Endothelial cell of umbilical vein (primary cell): ENCODE measurements at regions not wholly inside any gene's neighbourhood (a gene's known extent, or its start where the extent isn't known, plus 50 kb on each side); places are given as distances from the start of the nearest gene placed in this dataset.

Experiments
- BruUV-seq: library from RNA; stranded (reverse); fragments of 400-500 nt; replicated peaks from 2 replicates; lab custom pipeline; 2021; lab: Mats Ljungman, UMichigan
- CTCF ChIA-PET: fragments of 300-600, 350-600 bp; sonication (Branson Sonifier 250); formaldehyde crosslinking; loops from one replicate; lab custom pipeline; 2021; ENCODE audit warnings: antibody characterized with exemption, inconsistent platforms; lab: Charles Lee
- POLR2A ChIA-PET: fragments of 300-600, 350-600 bp; sonication (Branson Sonifier 250); formaldehyde crosslinking; loops from one replicate; lab custom pipeline; 2021; ENCODE audit warnings: antibody characterized with exemption, inconsistent platforms; lab: Charles Lee
- DNase-seq: peaks from one replicate; pipeline ENCODE4 v3.0.0-alpha.2; 2011; ENCODE audit warnings: low read depth, low spot score
- FAIRE-seq: peaks from 2 replicates; lab custom pipeline; 2011; peaks lifted over from hg19 to GRCh38; lab: Jason Lieb, UNC
- H2AFZ ChIP-seq: 2 replicates; pipeline ENCODE4 v1.6.0; 2012; ENCODE audit warnings: low read depth, low read length, control low read depth, inconsistent platforms
- H3K27ac ChIP-seq: 2 replicates; pipeline ENCODE4 v1.5.1; 2011; ENCODE audit warnings: low read depth, mild to moderate bottlenecking, control low read depth, low read length, moderate library complexity; ENCODE audit not compliant: insufficient read depth
- H3K27me3 ChIP-seq, 2 experiments: 2 replicates each; pipeline versions ENCODE4 v1.6.0 to v1.6.1; 2011; ENCODE audit warnings: low read length in 2 of 2, mixed read lengths in 1 of 2; ENCODE audit not compliant: control insufficient read depth in 2 of 2, insufficient read depth in 2 of 2
- H3K36me3 ChIP-seq, 2 experiments: 2 replicates in 1 of 2; 3 replicates in 1 of 2; pipeline ENCODE4 v1.5.1; 2011; ENCODE audit warnings: low read length in 2 of 2, mild to moderate bottlenecking in 1 of 2, moderate library complexity in 1 of 2; ENCODE audit not compliant: control insufficient read depth in 2 of 2, insufficient read depth in 2 of 2; ENCODE audit errors: extremely low read depth in 1 of 2
- H3K4me1 ChIP-seq: 3 replicates; pipeline ENCODE4 v1.5.1; 2011; ENCODE audit warnings: mild to moderate bottlenecking, low read length; ENCODE audit not compliant: control insufficient read depth, insufficient read depth; ENCODE audit errors: extremely low read depth
- H3K4me2 ChIP-seq: 2 replicates; pipeline ENCODE4 v1.6.1; 2011; ENCODE audit warnings: low read length, control low read depth, mixed read lengths; ENCODE audit not compliant: insufficient read depth
- H3K4me3 ChIP-seq, 3 experiments: fragments of 200-600 bp in 1 of 3; sonication (generic), shearing (Covaris generic) in 1 of 3; replicated peaks in 1 of 3; 2 replicates each; pipeline ENCODE4 v1.5.1; 2011 to 2016; ENCODE audit warnings: control low read depth in 3 of 3, low read length in 3 of 3, mild to moderate bottlenecking in 2 of 3, inconsistent platforms in 1 of 3, low read depth in 1 of 3, moderate library complexity in 1 of 3; ENCODE audit not compliant: insufficient read depth in 1 of 3
- H3K79me2 ChIP-seq: 2 replicates; pipeline ENCODE4 v1.6.0; 2012; ENCODE audit warnings: low read length, inconsistent platforms; ENCODE audit not compliant: control insufficient read depth, insufficient read depth
- H3K9ac ChIP-seq: replicated peaks from 2 replicates; pipeline ENCODE3; 2011; ENCODE audit warnings: low read length, control low read depth; ENCODE audit not compliant: insufficient read depth; ENCODE audit errors: extremely low read depth
- H3K9me1 ChIP-seq: replicated peaks from 3 replicates; pipeline ENCODE4 v1.6.0; 2011; ENCODE audit warnings: mild to moderate bottlenecking, low read length; ENCODE audit not compliant: control insufficient read depth, insufficient read depth; ENCODE audit errors: extremely low read depth
- H3K9me3 ChIP-seq: replicated peaks from 2 replicates; pipeline ENCODE4 v1.5.1; 2012; ENCODE audit warnings: low read length, inconsistent platforms; ENCODE audit not compliant: control insufficient read depth, insufficient read depth
- H4K20me1 ChIP-seq: replicated peaks from 2 replicates; pipeline ENCODE3; 2011; ENCODE audit warnings: mild to moderate bottlenecking, low read length; ENCODE audit not compliant: control insufficient read depth, insufficient read depth; ENCODE audit errors: extremely low read depth
- EZH2 ChIP-seq: IDR thresholded peaks from 2 replicates; pipeline ENCODE4 v1.6.1; 2012; ENCODE audit warnings: borderline replicate concordance, low read depth, mild to moderate bottlenecking, moderate library complexity, low read length, inconsistent platforms; ENCODE audit not compliant: severe bottlenecking
- FOS ChIP-seq: IDR thresholded peaks from 2 replicates; pipeline ENCODE4 v1.6.1; 2011; ENCODE audit warnings: mild to moderate bottlenecking, low read length, moderate library complexity, borderline replicate concordance; ENCODE audit not compliant: insufficient read depth
- GATA2 ChIP-seq: IDR thresholded peaks from 2 replicates; pipeline ENCODE4 v1.7.0; 2011; ENCODE audit warnings: low read depth, mild to moderate bottlenecking, moderate library complexity, mixed read lengths, low read length; ENCODE audit not compliant: insufficient read length, insufficient read depth
- JUN ChIP-seq: IDR thresholded peaks from 2 replicates; pipeline ENCODE4 v1.6.1; 2011; ENCODE audit warnings: borderline replicate concordance, low read depth; ENCODE audit not compliant: insufficient read length, insufficient read depth
- MYC ChIP-seq: IDR thresholded peaks from one replicate; pipeline ENCODE4 v1.6.1; 2011; ENCODE audit warnings: mild to moderate bottlenecking, low read depth, low read length
- POLR2A ChIP-seq: IDR thresholded peaks from 2 replicates; pipeline ENCODE4 v1.6.1; 2012; ENCODE audit warnings: low read depth, mild to moderate bottlenecking, control low read depth, low read length
- POLR2AphosphoS5 ChIP-seq: IDR thresholded peaks from 2 replicates; pipeline ENCODE4 v1.6.1; 2012; ENCODE audit warnings: low read depth, mild to moderate bottlenecking, control low read depth, low read length, moderate library complexity; ENCODE audit not compliant: insufficient read depth
- dilution Hi-C: fragments of 300-500 bp; cut with MboI; formaldehyde crosslinking; loops from one replicate; pipeline ENCODE4 v1.15.0; 2019; ENCODE audit warnings: low sequenced_read_pairs; ENCODE audit not compliant: extremely low pct_ligation_motif_present
- intact Hi-C: fragments of 100-400 bp; cut with micrococcal nuclease; formaldehyde crosslinking; loops from one replicate; pipeline ENCODE4 v1.10.0; 2022
- TF ChIP-seq, protein P1 (sequence below): IDR thresholded peaks from 2 replicates; pipeline ENCODE4 v1.6.1; 2011; ENCODE audit not compliant: insufficient read depth, insufficient read length
- TF ChIP-seq, protein P2 (sequence below), 2 donors: IDR thresholded peaks; 1 replicate in 1 of 2; 2 replicates in 1 of 2; pipeline ENCODE4 v1.5.1; 2011; ENCODE audit warnings: low read length in 2 of 2, mild to moderate bottlenecking in 2 of 2, moderate library complexity in 2 of 2, control low read depth in 1 of 2, inconsistent platforms in 1 of 2, low read depth in 1 of 2; ENCODE audit not compliant: insufficient read depth in 1 of 2; ENCODE audit errors: extremely low read depth in 1 of 2

DNA sequence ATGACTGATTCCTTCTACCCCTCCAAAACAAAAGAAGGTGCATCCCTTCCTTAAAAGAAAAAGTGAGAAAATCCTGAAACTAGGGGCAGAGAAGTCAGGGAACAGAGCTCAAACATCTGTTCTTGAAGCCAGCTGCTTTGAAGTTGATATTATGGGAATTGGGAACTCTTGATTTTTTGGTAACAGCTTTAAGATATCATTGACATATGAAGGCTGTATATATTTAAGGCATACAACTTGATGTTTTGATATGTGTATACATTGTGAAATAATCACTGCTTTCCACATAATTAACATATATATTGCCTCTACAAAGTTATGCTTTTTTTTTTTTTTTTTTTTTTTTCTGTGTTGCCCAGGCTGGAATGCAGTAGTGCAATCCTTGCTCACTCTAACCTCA lies 117.1 kb downstream of the AKAP11 start:
- Histone ChIP-seq H3K9me3 (no peaks in the 10 kb centered on the region), H3K79me2 (no peaks in the 10 kb centered on the region), H3K36me3 (no peaks in the 10 kb centered on the region), H4K20me1 (no peaks in the 10 kb centered on the region), H3K4me2 (no peak overlapping the region), H2AFZ (no peak overlapping the region), H3K9me1 (no peaks in the 10 kb centered on the region), H3K27me3 (peaks cover 5 to 6% of the 10 kb centered on the region in 2 experiments), H3K4me1 (no peaks in the 10 kb centered on the region), H3K27ac (no peak overlapping the region), H3K4me3 (no peak overlapping the region), H3K9ac (no peak overlapping the region)
- no TSS peak for BruUV-seq
- intact Hi-C loops (no loop called here), dilution Hi-C loops (no loop called here)
- ChIA-PET CTCF (interaction anchor here (0.7 to 0.8 kb wide), 2 partner anchors 11 to 29 kb away, joined by 3 to 5 read pairs; no protein-coding TSS in a partner anchor), POLR2A (no interaction called here)
- TF ChIP-seq, protein P1, sequence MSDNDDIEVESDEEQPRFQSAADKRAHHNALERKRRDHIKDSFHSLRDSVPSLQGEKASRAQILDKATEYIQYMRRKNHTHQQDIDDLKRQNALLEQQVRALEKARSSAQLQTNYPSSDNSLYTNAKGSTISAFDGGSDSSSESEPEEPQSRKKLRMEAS: no peak
- TF ChIP-seq EZH2: no peak
- no peak for TF ChIP-seq POLR2A
- no peak for TF ChIP-seq MYC
- TF ChIP-seq FOS: no peak
- TF ChIP-seq GATA2: no peak
- no peak for TF ChIP-seq JUN
- TF ChIP-seq POLR2AphosphoS5: no peak
- TF ChIP-seq, protein P2, sequence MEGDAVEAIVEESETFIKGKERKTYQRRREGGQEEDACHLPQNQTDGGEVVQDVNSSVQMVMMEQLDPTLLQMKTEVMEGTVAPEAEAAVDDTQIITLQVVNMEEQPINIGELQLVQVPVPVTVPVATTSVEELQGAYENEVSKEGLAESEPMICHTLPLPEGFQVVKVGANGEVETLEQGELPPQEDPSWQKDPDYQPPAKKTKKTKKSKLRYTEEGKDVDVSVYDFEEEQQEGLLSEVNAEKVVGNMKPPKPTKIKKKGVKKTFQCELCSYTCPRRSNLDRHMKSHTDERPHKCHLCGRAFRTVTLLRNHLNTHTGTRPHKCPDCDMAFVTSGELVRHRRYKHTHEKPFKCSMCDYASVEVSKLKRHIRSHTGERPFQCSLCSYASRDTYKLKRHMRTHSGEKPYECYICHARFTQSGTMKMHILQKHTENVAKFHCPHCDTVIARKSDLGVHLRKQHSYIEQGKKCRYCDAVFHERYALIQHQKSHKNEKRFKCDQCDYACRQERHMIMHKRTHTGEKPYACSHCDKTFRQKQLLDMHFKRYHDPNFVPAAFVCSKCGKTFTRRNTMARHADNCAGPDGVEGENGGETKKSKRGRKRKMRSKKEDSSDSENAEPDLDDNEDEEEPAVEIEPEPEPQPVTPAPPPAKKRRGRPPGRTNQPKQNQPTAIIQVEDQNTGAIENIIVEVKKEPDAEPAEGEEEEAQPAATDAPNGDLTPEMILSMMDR (IDR thresholded peaks at IDR 0.05; ENCODE audit: extremely low read depth in 1 of 2, insufficient read depth in 1 of 2, low read depth in 1 of 2, low read length in 2 of 2): no peak
- DNase-seq (no peak), FAIRE-seq (no peak)
